H1 (cell line): ENCODE measurements at regions not wholly inside any gene's neighbourhood (a gene's known extent, or its start where the extent isn't known, plus 50 kb on each side); places are given as distances from the start of the nearest gene placed in this dataset.

Source experiments
- SAP30 ChIP-seq: fragments of 300-600 bp; sonication (generic); IDR thresholded peaks from 2 replicates; pipeline ENCODE4 v1.7.1; 2012; ENCODE audit warnings: low read length, moderate library complexity, mild to moderate bottlenecking, inconsistent platforms; ENCODE audit not compliant: insufficient read depth, insufficient replicate concordance
- SP4 ChIP-seq: IDR thresholded peaks from 2 replicates; pipeline ENCODE4 v1.6.1; 2012; ENCODE audit warnings: low read length, inconsistent platforms

- no peak for TF ChIP-seq SAP30
- TF ChIP-seq SP4, result no peak
These were observed 220.1 kb upstream of the CBLB start (continued) for GRCh38 chr3:106088899-106089298.
